WERI-Rb-1 (cell line): ENCODE measurements at regions not wholly inside any gene's neighbourhood (a gene's known extent, or its start where the extent isn't known, plus 50 kb on each side); places are given as distances from the start of the nearest gene placed in this dataset.

Experiments used
- DNase-seq: peaks from one replicate; pipeline ENCODE4 v3.0.0-alpha.2; 2020
- H3K27ac ChIP-seq: fragments of 250-450 bp; sonication (Bioruptor Pico); 2 replicates; pipeline ENCODE4 v1.5.1; 2020; ENCODE audit warnings: mild to moderate bottlenecking, moderate library complexity
- H3K27me3 ChIP-seq: fragments of 250-450 bp; sonication (Bioruptor Pico); 2 replicates; pipeline ENCODE4 v1.5.1; 2021; ENCODE audit warnings: mild to moderate bottlenecking, low read depth, moderate library complexity; ENCODE audit not compliant: insufficient read depth, severe bottlenecking
- H3K36me3 ChIP-seq: fragments of 250-450 bp; sonication (Bioruptor Pico); 2 replicates; pipeline ENCODE4 v1.5.1; 2020; ENCODE audit warnings: mild to moderate bottlenecking, moderate library complexity
- H3K4me3 ChIP-seq: 2 replicates; pipeline ENCODE4 v1.5.1; 2011; ENCODE audit warnings: low read depth, mild to moderate bottlenecking, control low read depth, low read length
- H3K9me3 ChIP-seq: fragments of 250-450 bp; sonication (Bioruptor Pico); 2 replicates; pipeline ENCODE4 v1.5.1; 2021; ENCODE audit warnings: mild to moderate bottlenecking, moderate library complexity; ENCODE audit not compliant: severe bottlenecking
- TF ChIP-seq, protein P1 (sequence below): IDR thresholded peaks from 2 replicates; pipeline ENCODE4 v1.5.1; 2011; ENCODE audit warnings: low read depth, mild to moderate bottlenecking, control low read depth, inconsistent platforms, low read length

GRCh38 chr18:46373791-46374190 is 269.6 kb downstream of the HAUS1 start:
- TF ChIP-seq, protein P1, sequence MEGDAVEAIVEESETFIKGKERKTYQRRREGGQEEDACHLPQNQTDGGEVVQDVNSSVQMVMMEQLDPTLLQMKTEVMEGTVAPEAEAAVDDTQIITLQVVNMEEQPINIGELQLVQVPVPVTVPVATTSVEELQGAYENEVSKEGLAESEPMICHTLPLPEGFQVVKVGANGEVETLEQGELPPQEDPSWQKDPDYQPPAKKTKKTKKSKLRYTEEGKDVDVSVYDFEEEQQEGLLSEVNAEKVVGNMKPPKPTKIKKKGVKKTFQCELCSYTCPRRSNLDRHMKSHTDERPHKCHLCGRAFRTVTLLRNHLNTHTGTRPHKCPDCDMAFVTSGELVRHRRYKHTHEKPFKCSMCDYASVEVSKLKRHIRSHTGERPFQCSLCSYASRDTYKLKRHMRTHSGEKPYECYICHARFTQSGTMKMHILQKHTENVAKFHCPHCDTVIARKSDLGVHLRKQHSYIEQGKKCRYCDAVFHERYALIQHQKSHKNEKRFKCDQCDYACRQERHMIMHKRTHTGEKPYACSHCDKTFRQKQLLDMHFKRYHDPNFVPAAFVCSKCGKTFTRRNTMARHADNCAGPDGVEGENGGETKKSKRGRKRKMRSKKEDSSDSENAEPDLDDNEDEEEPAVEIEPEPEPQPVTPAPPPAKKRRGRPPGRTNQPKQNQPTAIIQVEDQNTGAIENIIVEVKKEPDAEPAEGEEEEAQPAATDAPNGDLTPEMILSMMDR, result no peak
- Histone ChIP-seq H3K36me3 (no peaks in the 10 kb centered on the region), H3K9me3 (no peaks in the 10 kb centered on the region), H3K27ac (no peak overlapping the region), H3K27me3 (no peaks in the 10 kb centered on the region), H3K4me3 (no peak overlapping the region)
- no peak for DNase-seq

DNA sequence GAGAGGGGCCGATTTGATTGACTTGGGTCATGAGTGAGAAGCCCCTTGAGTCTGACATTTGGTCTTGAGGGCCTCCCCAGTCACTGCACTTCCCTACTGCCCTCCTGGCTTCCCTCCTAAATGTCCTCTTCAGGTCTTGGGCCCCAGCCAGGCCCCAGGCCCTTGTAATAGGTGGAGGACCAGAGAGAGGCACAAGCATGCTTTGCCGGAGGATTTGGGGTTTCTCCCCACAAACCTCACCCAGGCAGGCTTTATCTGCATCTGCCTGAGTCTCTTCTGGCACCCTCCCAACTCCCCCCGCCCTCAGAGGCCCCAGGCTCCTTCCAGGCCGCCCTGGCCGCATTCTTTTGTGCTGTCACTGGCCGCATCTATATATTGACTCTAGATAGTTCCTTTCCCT is 270.7 kb downstream of the HAUS1 start:
- Histone ChIP-seq H3K27me3 (no peaks in the 10 kb centered on the region), H3K9me3 (no peaks in the 10 kb centered on the region), H3K4me3 (no peak overlapping the region), H3K27ac (no peak overlapping the region), H3K36me3 (no peaks in the 10 kb centered on the region)
- TF ChIP-seq, protein P1, result no peak
- DNase-seq, result no peak

- Histone ChIP-seq H3K4me3 (no peak overlapping the region), H3K9me3 (no peaks in the 10 kb centered on the region), H3K27ac (no peak overlapping the region), H3K27me3 (no peaks in the 10 kb centered on the region), H3K36me3 (no peaks in the 10 kb centered on the region)
- TF ChIP-seq, protein P1, result no peak
- DNase-seq, result no peak
These were observed 273.4 kb downstream of the HAUS1 start for GRCh38 chr18:46377557-46377956.

- no peaks in the 10 kb centered on the region for H3K27me3 ChIP-seq
- no peak for DNase-seq
- no peak overlapping the region for H3K4me3 ChIP-seq
- H3K36me3 ChIP-seq, result no peaks in the 10 kb centered on the region
- H3K27ac ChIP-seq, result no peak overlapping the region
- no peaks in the 10 kb centered on the region for H3K9me3 ChIP-seq
- TF ChIP-seq, protein P1, result no peak
These were observed 274.1 kb downstream of the HAUS1 start for GRCh38 chr18:46378126-46378863.

- DNase-seq, result no peak
- Histone ChIP-seq H3K27ac (no peak overlapping the region), H3K27me3 (no peaks in the 10 kb centered on the region), H3K9me3 (no peaks in the 10 kb centered on the region), H3K36me3 (no peaks in the 10 kb centered on the region), H3K4me3 (no peak overlapping the region)
- TF ChIP-seq, protein P1, result no peak
These were observed 274.7 kb downstream of the HAUS1 start for GRCh38 chr18:46378864-46379207.

- Histone ChIP-seq H3K27ac (no peak overlapping the region), H3K4me3 (no peak overlapping the region), H3K36me3 (no peaks in the 10 kb centered on the region), H3K27me3 (no peaks in the 10 kb centered on the region), H3K9me3 (no peaks in the 10 kb centered on the region)
- DNase-seq, result no peak
- TF ChIP-seq, protein P1, result no peak
These were observed 275.3 kb downstream of the HAUS1 start for GRCh38 chr18:46379323-46379950.
